Activated T-cell treated with anti-CD3 and anti-CD28 coated beads, Interleukin-2, amount 50 U/mL, for 72 hours (primary cell): ENCODE measurements at regions not wholly inside any gene's neighbourhood (a gene's known extent, or its start where the extent isn't known, plus 50 kb on each side); places are given as distances from the start of the nearest gene placed in this dataset.

ENCODE experiments used
- ATAC-seq, 2 donors: fragments of 150-1000 bp; cut with Tn5 transposase; replicated peaks in 1 of 2; 2 replicates each; pipeline ENCODE4 v1.10.0; 2021; ENCODE audit warnings: moderate library complexity in 2 of 2, mild to moderate bottlenecking in 1 of 2
- DNase-seq, 2 donors: peaks; one replicate each; pipeline ENCODE4 v3.0.0; 2021 to 2022; ENCODE audit warnings: mixed read lengths in 1 of 2
- H3K27ac Mint-ChIP-seq: one replicate; pipeline ENCODE4 v1.8.0; 2022; ENCODE audit warnings: mild to moderate bottlenecking, moderate library complexity, mixed read lengths
- H3K27me3 Mint-ChIP-seq: one replicate; pipeline ENCODE4 v1.8.0; 2022; ENCODE audit warnings: low read depth, mixed read lengths
- H3K36me3 Mint-ChIP-seq, 2 donors: one replicate each; pipeline ENCODE4 v1.8.0; 2022; ENCODE audit warnings: mixed read lengths in 2 of 2, mild to moderate bottlenecking in 1 of 2; ENCODE audit not compliant: insufficient read depth in 2 of 2
- H3K4me1 Mint-ChIP-seq: one replicate; pipeline ENCODE4 v1.8.0; 2022; ENCODE audit warnings: low read depth, mixed read lengths
- H3K4me3 Mint-ChIP-seq, 2 donors: one replicate each; pipeline ENCODE4 v1.8.0; 2022; ENCODE audit warnings: mild to moderate bottlenecking in 2 of 2, mixed read lengths in 2 of 2, moderate library complexity in 2 of 2
- H3K9me3 Mint-ChIP-seq, 2 donors: one replicate each; pipeline ENCODE4 v1.8.0; 2022; ENCODE audit warnings: mixed read lengths in 2 of 2

DNA sequence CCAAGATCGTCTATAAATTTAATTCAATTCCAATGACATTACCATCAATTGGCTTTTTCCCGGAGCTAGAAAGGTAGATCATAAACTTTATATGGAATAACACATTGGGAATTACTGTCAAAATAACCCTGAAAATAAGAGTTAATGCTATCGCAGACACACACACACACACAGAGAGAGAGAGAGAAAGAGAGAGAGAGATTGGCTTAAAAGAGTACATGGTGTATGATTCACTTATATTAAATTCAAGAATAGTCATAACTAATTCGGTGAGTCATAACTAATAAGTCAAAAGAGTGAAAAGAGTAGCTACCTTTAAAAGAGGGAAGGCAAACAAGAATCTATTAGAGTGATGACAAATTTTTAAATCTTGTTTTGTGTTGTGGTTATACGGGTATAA lies 425.5 kb downstream of the TBC1D32 start:
- Mint-ChIP-seq H3K36me3 (no peaks in the 10 kb centered on the region), H3K9me3 (peaks cover 0 to 2% of the 10 kb centered on the region in 2 donors), H3K4me1 (no peaks in the 10 kb centered on the region), H3K27ac (no peak overlapping the region), H3K4me3 (no peak overlapping the region), H3K27me3 (no peaks in the 10 kb centered on the region)
- ATAC-seq (no peak), DNase-seq (no peak)

DNA sequence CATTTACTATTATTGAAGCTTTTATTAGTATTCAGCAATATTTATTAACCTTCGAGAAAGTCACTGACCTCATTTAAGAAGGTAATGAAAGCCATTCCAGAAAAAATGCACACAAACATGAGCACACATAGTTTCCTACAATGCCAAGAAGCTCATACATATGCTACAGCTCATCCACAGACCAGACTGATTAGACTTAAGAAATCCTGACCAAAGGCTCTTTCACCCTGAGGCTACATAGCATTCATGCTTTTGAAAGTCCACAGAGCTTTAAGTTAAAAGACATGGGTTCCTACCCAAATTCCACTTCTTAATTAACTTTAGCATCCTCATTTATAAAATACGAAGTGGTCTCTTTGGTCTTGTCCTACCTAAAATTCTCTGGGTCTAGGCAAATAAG lies 430.4 kb downstream of the TBC1D32 start:
- ATAC-seq (no peak), DNase-seq (no peak)
- Mint-ChIP-seq H3K4me1 (no peaks in the 10 kb centered on the region), H3K9me3 (peaks cover 0 to 2% of the 10 kb centered on the region in 2 donors), H3K36me3 (no peaks in the 10 kb centered on the region), H3K27me3 (no peaks in the 10 kb centered on the region), H3K27ac (no peak overlapping the region), H3K4me3 (no peak overlapping the region)

DNA sequence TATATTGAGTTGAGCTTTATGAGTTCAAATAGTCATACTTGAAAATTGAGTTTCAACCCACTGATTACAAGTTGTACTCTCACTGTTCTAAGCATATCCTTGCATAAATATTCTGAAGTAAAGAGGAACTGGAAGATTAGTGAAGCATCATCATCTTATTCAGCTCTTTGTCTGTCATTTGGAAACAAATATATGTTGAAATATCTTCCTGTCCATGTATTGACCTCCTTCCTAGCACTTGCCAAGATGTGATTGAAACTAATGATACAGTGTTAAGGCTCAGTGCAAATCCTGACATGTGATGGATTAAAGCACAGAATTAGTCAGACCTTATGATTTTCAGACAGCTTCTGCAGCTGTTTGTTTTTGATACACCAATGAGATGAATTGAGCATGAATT lies 434.3 kb downstream of the TBC1D32 start:
- H3K27ac Mint-ChIP-seq, result no peak overlapping the region
- DNase-seq (no peak), ATAC-seq (no peak)
- peaks cover 0 to 2% of the 10 kb centered on the region in 2 donors for H3K9me3 Mint-ChIP-seq
- no peaks in the 10 kb centered on the region for H3K4me1 Mint-ChIP-seq
- no peaks in the 10 kb centered on the region for H3K36me3 Mint-ChIP-seq
- no peak overlapping the region for H3K4me3 Mint-ChIP-seq
- H3K27me3 Mint-ChIP-seq, result no peaks in the 10 kb centered on the region

DNA sequence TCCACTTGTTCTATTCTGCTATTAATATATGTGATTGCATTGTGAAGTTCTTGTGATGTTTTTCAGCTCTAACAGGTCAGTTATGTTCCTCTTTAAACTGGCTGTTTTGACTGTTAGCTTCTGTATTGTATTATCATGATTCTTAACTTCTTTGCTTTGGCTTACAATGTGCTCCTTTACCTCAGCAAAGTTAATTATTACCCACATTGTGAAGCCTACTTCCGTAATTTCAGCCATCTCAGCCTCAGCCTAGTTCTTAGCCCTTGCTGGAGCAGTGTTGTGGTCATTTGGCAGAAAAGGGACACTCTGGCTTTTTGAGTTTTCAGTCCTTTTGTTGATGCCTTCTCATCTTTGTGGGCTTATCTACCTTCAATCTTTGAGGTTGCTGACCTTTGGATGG lies 440.2 kb downstream of the TBC1D32 start:
- no peak for ATAC-seq
- H3K4me1 Mint-ChIP-seq, result no peaks in the 10 kb centered on the region
- no peaks in the 10 kb centered on the region for H3K27me3 Mint-ChIP-seq
- DNase-seq, result no peak
- no peak overlapping the region for H3K4me3 Mint-ChIP-seq
- peaks cover 4 to 8% of the 10 kb centered on the region in 2 donors for H3K36me3 Mint-ChIP-seq
- peaks cover 16 to 17% of the 10 kb centered on the region in 2 donors for H3K9me3 Mint-ChIP-seq
- H3K27ac Mint-ChIP-seq, result no peak overlapping the region

DNA sequence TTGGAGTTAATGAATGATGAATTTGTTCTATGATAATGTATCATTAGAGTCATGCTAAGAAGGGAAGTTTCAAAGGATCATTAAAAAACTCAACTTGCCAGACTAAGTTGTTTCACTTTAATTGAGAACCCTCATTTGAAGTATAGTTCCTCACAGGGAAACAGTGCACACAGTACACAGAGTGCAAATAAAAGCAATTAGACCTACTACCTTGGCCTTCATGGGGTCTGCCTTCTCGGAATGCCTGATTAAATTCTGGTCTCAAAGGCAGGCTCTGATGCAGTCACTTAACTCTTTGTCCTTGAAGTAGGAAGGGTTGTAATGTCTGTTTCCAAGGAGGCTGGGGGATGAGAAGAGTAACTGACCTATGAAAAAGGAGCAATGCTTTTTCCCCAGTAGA lies 457.3 kb downstream of the TBC1D32 start:
- ATAC-seq (no peak), DNase-seq (no peak)
- H3K4me3 Mint-ChIP-seq, result no peak overlapping the region
- no peak overlapping the region for H3K27ac Mint-ChIP-seq
- no peaks in the 10 kb centered on the region for H3K27me3 Mint-ChIP-seq
- H3K9me3 Mint-ChIP-seq, result peaks cover 0 to 4% of the 10 kb centered on the region in 2 donors
- H3K36me3 Mint-ChIP-seq, result no peaks in the 10 kb centered on the region
- H3K4me1 Mint-ChIP-seq, result no peaks in the 10 kb centered on the region

DNA sequence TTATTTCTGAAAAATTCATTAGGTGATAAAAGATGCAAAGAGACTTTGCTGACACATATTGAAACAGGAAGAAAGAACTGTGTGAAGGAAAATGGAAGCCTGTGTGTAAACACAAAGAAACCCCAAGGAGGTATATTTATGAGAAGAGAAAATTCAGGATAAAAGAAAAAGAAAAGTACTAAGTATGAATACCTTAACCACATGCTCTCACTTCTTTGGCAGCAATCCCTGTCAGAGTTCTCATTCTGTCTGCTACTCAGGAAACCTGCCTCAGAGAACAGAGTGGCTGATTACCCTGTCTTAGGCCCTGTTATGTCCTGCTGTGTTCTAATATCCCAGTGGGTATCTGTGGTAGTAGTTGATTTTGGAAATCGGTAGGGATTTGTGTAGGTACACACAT lies 457.9 kb downstream of the TBC1D32 start:
- DNase-seq (no peak), ATAC-seq (no peak)
- no peaks in the 10 kb centered on the region for H3K36me3 Mint-ChIP-seq
- H3K4me3 Mint-ChIP-seq, result no peak overlapping the region
- peaks cover 0 to 4% of the 10 kb centered on the region in 2 donors for H3K9me3 Mint-ChIP-seq
- H3K27me3 Mint-ChIP-seq, result no peaks in the 10 kb centered on the region
- H3K27ac Mint-ChIP-seq, result no peak overlapping the region
- H3K4me1 Mint-ChIP-seq, result no peaks in the 10 kb centered on the region

DNA sequence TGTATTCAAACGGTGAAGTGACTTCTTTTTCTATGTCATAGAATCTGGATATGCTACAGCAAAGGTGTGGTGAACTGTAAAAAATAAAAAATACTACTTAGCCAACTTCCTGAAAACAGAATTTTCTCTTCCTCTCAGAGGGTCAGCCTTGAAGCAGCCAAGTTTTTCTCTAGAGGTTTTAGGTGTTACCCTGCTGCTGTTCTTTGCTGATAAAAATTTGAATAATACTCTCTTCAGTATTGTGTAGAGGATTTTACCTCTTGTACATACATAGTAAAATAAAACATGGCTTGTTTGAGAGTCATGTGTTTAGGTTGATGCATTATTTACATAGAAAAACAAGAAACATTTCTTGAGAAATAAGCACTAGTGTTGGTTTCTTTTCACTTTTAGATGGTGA lies 458.4 kb downstream of the TBC1D32 start:
- Mint-ChIP-seq H3K4me3 (no peak overlapping the region), H3K4me1 (no peaks in the 10 kb centered on the region), H3K27ac (no peak overlapping the region), H3K27me3 (no peaks in the 10 kb centered on the region), H3K9me3 (peaks cover 0 to 4% of the 10 kb centered on the region in 2 donors), H3K36me3 (no peaks in the 10 kb centered on the region)
- no peak for DNase-seq
- no peak for ATAC-seq

DNA sequence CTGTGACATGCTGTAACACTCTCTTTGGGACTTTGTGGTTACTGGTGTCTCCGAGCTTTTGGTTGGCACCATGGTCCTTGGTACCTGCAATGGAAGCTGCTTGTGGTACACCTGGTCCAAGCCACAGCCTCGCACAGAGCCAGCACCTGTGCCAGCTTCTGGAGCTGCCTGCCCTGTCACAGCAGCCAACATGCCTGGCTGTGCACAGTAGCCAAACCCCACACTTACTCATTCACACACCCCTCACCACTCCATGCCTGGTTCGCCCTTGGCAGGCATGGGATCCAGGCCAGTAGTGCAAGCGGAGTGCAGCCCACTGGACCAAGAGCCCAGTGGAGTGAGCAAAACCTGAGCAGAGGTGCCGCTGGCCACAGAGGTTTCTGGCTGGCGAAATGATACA lies 459.9 kb downstream of the TBC1D32 start:
- H3K4me1 Mint-ChIP-seq, result no peaks in the 10 kb centered on the region
- DNase-seq, result no peak
- ATAC-seq, result no peak

DNA sequence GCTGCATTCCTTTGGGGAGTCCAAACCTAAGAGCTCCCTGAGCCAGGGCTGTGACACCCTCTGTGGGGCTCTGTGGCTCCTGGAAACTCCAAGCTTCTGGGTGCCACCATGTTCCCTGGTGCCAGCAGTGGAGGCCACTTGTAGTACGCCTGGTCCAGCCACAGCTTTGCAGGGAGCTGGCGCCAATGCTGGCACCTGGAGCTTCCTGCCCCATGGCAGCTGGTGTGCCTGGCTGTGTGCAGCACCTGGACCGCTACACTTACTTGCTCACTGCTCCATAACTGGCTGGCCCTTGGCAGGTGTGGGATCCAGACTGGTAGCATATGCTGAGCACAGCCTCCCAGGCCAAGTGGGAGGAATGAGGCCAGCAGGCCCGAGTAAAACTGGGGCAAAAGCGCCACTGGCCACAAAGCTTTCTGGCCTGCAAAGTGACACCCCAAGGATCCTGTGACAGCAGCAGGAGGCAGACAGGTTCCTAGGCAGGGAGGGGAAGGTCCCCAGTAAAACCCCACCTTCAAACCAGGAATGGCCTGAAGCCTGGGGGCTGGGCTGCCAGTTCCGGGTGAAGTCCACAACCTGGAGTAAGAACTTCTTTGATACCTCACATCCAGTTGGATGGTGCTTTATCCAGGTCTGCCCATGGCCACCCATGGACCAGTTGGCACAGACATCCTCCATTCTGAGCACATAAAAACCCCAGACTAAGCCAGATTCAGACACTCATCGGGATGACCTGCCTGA lies 461.0 kb downstream of the TBC1D32 start:
- peaks cover 0 to 4% of the 10 kb centered on the region in 2 donors for H3K9me3 Mint-ChIP-seq
- no peaks in the 10 kb centered on the region for H3K27me3 Mint-ChIP-seq
- H3K36me3 Mint-ChIP-seq, result no peaks in the 10 kb centered on the region
- ATAC-seq (no peak), DNase-seq (no peak)
- H3K4me3 Mint-ChIP-seq, result no peak overlapping the region
- H3K4me1 Mint-ChIP-seq, result no peaks in the 10 kb centered on the region
- no peak overlapping the region for H3K27ac Mint-ChIP-seq

More for the DNA sequence above, 459.9 kb downstream of the TBC1D32 start:
- H3K4me3 Mint-ChIP-seq, result no peak overlapping the region
- peaks cover 0 to 4% of the 10 kb centered on the region in 2 donors for H3K9me3 Mint-ChIP-seq
- no peak overlapping the region for H3K27ac Mint-ChIP-seq
- no peaks in the 10 kb centered on the region for H3K27me3 Mint-ChIP-seq
- no peaks in the 10 kb centered on the region for H3K36me3 Mint-ChIP-seq

DNA sequence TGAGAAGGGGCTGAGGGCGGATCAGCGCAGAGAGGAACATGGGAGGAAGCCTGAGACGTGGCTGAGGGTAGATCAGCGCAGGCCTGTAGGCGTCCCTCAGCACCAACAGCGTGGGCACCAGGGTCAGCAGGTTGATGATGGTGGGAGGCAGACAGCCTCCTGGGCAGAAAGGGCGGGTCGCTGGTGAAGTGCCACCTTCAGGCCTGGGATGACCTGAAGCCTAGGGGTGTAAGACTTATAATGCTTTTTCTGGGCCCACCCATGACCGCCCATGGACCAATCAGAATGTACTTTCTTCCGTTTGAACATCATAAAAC lies 462.1 kb downstream of the TBC1D32 start:
- no peak for ATAC-seq

DNA sequence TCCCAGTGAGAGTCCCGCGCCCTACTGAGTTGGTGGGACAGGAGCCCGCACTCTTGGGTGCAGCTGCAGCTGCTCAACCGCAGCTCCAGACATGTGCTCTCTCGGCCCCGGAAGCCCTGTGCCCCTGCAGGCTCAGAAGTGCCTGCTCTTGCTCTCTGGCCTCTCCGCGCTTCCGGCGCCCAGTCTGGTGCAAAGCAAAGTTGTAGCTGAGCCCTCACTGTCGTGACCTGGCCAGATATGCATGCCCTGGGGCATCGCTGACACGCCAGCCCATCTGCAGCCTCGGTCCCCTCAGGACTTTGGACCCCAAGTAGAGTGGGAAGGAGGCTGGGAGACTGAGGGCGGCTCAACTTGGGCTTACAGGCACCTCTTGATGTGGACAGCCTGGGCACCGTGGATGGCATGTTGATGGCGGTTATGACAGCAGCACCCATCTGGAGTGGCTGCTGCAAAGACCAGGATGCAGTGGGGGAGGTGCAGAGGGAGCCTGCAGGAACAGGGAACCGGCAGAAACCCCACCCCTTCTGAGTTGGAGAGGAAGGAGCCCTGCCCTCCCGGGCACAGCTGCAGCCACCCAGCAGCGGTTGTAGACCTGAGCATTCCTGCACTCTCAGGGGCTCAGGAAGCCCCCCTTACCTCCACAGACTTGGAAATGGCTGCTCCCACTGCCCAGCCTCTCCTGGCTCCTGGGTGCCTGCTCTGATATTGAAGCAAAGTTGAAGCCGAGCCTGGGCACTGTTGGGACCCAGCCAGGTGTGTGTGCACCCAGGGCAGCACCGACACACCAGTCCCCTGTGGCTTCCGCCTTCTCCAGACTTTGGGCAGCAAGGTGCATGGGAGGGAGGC lies 462.6 kb downstream of the TBC1D32 start:
- no peak overlapping the region for H3K27ac Mint-ChIP-seq
- H3K4me3 Mint-ChIP-seq, result no peak overlapping the region
- no peaks in the 10 kb centered on the region for H3K36me3 Mint-ChIP-seq
- H3K9me3 Mint-ChIP-seq, result no peaks in the 10 kb centered on the region
- no peaks in the 10 kb centered on the region for H3K27me3 Mint-ChIP-seq
- H3K4me1 Mint-ChIP-seq, result no peaks in the 10 kb centered on the region
- ATAC-seq (no peak), DNase-seq (no peak)

More for the DNA sequence above, 462.1 kb downstream of the TBC1D32 start:
- Mint-ChIP-seq H3K9me3 (no peaks in the 10 kb centered on the region), H3K36me3 (no peaks in the 10 kb centered on the region), H3K27me3 (no peaks in the 10 kb centered on the region), H3K4me1 (no peaks in the 10 kb centered on the region), H3K27ac (no peak overlapping the region), H3K4me3 (no peak overlapping the region)
- no peak for DNase-seq

DNA sequence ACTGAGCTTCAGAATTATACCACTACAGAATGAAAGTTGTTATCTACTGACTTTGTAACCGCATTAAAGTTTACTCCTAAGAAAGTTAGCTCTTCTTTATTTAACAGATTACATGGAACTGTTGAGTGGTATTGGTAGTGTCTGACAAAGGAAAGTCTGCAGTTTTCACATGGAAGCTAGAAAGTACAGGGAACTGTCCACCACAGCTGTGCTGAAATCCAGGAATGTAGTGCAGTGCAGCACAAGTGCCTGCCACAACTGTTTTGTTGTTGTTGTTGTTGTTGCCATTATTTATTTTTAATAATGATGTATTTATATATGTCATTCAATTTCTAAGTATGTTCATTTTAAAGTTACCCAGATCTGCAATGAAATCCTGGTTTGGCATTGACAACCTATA lies 464.9 kb downstream of the TBC1D32 start:
- Mint-ChIP-seq H3K4me3 (no peak overlapping the region), H3K4me1 (no peaks in the 10 kb centered on the region), H3K9me3 (peaks cover 0 to 2% of the 10 kb centered on the region in 2 donors), H3K27me3 (no peaks in the 10 kb centered on the region), H3K36me3 (no peaks in the 10 kb centered on the region), H3K27ac (no peak overlapping the region)
- DNase-seq (no peak), ATAC-seq (no peak)

DNA sequence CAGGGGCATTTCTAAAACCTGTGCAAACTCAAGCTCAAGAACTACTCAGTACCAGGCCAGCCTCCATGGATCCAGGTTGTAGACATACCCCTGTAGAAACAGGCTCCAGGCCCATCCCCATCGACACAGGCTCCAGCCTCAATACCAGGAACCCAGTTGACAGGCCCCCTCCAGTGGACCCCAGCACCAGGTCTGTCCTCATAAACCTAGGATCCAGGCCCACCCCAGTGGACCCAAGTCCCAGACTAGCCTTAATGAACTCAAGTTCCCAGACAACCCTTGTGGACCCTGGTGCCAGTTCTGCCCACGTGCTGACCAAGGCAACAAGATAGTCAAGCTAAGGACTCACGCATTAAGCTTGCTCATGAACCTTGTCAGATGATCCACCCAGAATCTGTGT lies 476.9 kb downstream of the TBC1D32 start:
- H3K27me3 Mint-ChIP-seq, result no peaks in the 10 kb centered on the region
- no peak overlapping the region for H3K27ac Mint-ChIP-seq
- peaks cover 0 to 1% of the 10 kb centered on the region in 2 donors for H3K9me3 Mint-ChIP-seq
- H3K4me3 Mint-ChIP-seq, result no peak overlapping the region
- ATAC-seq, result no peak
- no peaks in the 10 kb centered on the region for H3K4me1 Mint-ChIP-seq
- DNase-seq, result no peak
- no peaks in the 10 kb centered on the region for H3K36me3 Mint-ChIP-seq
